ENCODE measurements at regions not wholly inside any gene's neighbourhood (a gene's known extent, or its start where the extent isn't known, plus 50 kb on each side); places are given as distances from the start of the nearest gene placed in this dataset.

DNA sequence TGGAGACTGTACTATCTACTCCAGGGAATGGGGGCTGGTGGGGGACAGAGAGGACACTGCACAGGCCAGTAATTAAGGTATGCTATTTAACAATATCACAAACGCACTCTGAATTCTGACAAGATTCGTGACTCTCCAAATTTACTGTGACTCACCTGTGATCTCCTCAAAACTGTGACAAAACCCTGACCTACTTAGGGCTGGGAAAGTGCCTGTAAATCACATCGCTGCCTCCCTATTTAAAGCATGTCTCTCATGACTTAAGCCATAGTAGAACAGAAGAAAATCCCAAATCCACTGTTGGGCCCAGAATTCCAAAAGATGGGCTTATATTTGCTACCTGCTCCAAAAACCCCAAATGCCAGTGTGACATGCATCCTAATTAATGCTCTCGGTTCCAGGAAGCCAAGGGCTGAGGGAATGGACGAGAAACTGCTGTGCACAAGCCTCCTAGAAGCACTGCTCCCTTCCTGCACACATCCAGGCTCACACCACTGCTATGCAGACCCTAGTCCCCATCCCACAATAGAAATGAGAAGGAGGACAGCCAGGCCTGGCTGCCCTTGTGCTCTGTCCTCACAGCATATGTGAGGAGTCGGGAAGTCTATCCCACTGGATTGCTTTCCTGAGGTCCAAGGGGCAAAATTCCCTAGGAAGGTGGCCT lies 187.7 kb upstream of the CHRNA7 start:
- H3K9ac ChIP-seq (ENCODE audit: low read depth, low read length), result no peak overlapping the region
- H3K36me3 ChIP-seq (ENCODE audit: insufficient read depth, low read length), result no peaks in the 10 kb centered on the region
- H3K4me3 ChIP-seq (ENCODE audit: low read length), result no peak overlapping the region
- H3K4me1 ChIP-seq (ENCODE audit: control insufficient read depth, insufficient read depth, low read length), result no peaks in the 10 kb centered on the region
- no peaks in the 10 kb centered on the region for H3K9me3 ChIP-seq (replicated peaks; ENCODE audit: low read length)
- no peak overlapping the region for H3K4me2 ChIP-seq (ENCODE audit: low read length)
- H3K27me3 ChIP-seq (ENCODE audit: control insufficient read depth, insufficient read depth, low read length), result no peaks in the 10 kb centered on the region

DNA sequence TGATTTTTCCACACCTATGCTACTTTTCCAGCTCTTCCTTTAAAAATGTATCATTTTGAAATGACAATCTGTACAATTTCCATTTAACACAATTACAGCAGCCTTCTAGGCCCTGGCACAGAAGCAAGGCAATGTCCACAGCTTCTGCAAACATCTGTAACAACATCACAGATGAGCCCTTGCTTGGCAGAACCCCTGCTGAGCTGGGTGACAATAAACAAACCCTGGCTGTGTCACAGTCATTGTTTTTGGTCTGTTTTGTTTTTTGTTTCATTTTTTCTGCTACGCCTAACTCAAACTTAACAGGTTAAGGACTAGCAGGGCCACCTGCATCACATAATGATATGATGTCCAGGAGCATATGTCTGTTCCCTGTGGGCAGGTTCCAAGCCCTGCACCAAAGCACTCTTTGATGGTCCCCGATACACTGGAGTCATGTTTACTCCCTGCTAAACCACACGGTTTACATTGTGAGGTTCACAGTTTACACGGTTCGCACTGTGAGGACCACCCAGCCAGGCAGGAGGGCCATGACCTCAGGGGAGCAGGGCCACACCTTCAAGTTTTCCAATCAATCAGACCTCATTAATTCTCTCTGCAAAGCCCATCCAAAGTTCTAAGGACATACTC lies 186.8 kb upstream of the CHRNA7 start:
- Histone ChIP-seq H3K4me1 (ENCODE audit: control insufficient read depth, insufficient read depth, low read length) (no peaks in the 10 kb centered on the region), H3K36me3 (ENCODE audit: insufficient read depth, low read length) (no peaks in the 10 kb centered on the region), H3K4me3 (ENCODE audit: low read length) (no peak overlapping the region), H3K9me3 (replicated peaks; ENCODE audit: low read length) (no peaks in the 10 kb centered on the region), H3K9ac (ENCODE audit: low read depth, low read length) (no peak overlapping the region), H3K27me3 (ENCODE audit: control insufficient read depth, insufficient read depth, low read length) (no peaks in the 10 kb centered on the region), H3K4me2 (ENCODE audit: low read length) (no peak overlapping the region)

DNA sequence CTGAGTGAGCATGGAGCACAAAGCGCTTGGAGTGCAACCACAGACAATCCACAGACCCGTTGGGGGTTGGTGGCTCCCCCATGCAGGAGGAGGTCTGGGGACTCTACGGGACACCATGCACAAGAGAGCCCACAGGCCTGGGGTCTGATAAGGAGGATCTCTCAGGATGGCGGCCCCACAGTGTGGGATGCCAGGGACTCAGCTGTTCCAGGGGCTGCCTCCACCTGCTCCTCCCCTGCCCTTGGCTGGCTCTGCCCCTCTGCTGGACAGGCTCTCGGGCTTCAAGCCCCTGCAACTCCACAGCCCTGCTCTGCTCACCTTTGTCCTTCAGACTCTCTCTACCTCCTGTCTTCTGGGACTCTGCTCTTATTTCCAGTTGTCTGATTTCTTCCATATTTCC lies 184.5 kb upstream of the CHRNA7 start:
- Histone ChIP-seq H3K9ac (ENCODE audit: low read depth, low read length) (no peak overlapping the region), H3K36me3 (ENCODE audit: insufficient read depth, low read length) (no peaks in the 10 kb centered on the region), H3K4me1 (ENCODE audit: control insufficient read depth, insufficient read depth, low read length) (no peaks in the 10 kb centered on the region), H3K4me2 (ENCODE audit: low read length) (no peak overlapping the region), H3K4me3 (ENCODE audit: low read length) (no peak overlapping the region), H3K27me3 (ENCODE audit: control insufficient read depth, insufficient read depth, low read length) (no peaks in the 10 kb centered on the region), H3K9me3 (replicated peaks; ENCODE audit: low read length) (no peaks in the 10 kb centered on the region)

DNA sequence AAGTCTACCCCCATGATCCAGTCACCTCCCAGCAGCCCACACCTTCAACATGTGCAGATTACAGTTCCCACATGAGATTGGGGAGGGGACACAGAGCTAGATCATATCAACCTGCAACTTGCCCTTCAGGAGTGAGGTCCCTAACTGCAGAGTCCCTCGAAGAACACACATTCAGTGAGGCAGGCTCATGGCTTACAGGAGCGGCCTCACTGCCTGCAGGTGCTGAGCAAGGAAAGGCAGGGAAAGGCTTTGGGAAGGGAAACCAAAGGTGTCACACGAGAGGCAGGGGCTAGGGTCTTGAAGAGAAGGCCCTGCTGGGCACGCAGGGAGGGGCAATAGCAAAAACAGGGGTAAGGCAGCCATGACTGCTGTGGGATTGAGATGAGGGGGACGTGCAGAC lies 182.4 kb upstream of the CHRNA7 start:
- H3K4me1 ChIP-seq (ENCODE audit: control insufficient read depth, insufficient read depth, low read length), result no peaks in the 10 kb centered on the region
- H3K9me3 ChIP-seq (replicated peaks; ENCODE audit: low read length), result no peaks in the 10 kb centered on the region
- H3K4me3 ChIP-seq (ENCODE audit: low read length), result no peak overlapping the region
- no peak overlapping the region for H3K4me2 ChIP-seq (ENCODE audit: low read length)
- no peaks in the 10 kb centered on the region for H3K27me3 ChIP-seq (ENCODE audit: control insufficient read depth, insufficient read depth, low read length)
- H3K9ac ChIP-seq (ENCODE audit: low read depth, low read length), result no peak overlapping the region
- H3K36me3 ChIP-seq (ENCODE audit: insufficient read depth, low read length), result no peaks in the 10 kb centered on the region

DNA sequence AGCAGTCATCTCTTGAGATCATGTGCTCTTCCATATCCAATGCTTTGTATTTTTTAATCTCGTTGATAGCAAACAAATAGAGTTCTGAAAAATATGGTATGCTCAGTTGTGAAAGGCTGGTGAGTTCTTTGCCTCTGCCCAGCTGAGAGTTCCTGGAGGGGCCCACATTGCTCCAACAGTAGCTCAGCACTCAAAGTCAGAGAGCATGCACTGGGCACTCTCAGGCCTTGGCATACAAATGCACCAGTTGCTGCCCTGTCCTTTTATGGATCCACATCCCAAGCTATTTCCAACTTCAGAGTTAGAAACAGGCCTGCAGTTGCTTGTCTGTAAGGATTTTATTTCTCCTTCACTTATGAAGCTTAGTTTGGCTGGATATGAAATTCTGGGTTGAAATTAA lies 181.7 kb upstream of the CHRNA7 start:
- Histone ChIP-seq H3K4me2 (ENCODE audit: low read length) (no peak overlapping the region), H3K9ac (ENCODE audit: low read depth, low read length) (no peak overlapping the region), H3K4me3 (ENCODE audit: low read length) (no peak overlapping the region), H3K27me3 (ENCODE audit: control insufficient read depth, insufficient read depth, low read length) (no peaks in the 10 kb centered on the region), H3K9me3 (replicated peaks; ENCODE audit: low read length) (no peaks in the 10 kb centered on the region), H3K4me1 (ENCODE audit: control insufficient read depth, insufficient read depth, low read length) (no peaks in the 10 kb centered on the region), H3K36me3 (ENCODE audit: insufficient read depth, low read length) (no peaks in the 10 kb centered on the region)

DNA sequence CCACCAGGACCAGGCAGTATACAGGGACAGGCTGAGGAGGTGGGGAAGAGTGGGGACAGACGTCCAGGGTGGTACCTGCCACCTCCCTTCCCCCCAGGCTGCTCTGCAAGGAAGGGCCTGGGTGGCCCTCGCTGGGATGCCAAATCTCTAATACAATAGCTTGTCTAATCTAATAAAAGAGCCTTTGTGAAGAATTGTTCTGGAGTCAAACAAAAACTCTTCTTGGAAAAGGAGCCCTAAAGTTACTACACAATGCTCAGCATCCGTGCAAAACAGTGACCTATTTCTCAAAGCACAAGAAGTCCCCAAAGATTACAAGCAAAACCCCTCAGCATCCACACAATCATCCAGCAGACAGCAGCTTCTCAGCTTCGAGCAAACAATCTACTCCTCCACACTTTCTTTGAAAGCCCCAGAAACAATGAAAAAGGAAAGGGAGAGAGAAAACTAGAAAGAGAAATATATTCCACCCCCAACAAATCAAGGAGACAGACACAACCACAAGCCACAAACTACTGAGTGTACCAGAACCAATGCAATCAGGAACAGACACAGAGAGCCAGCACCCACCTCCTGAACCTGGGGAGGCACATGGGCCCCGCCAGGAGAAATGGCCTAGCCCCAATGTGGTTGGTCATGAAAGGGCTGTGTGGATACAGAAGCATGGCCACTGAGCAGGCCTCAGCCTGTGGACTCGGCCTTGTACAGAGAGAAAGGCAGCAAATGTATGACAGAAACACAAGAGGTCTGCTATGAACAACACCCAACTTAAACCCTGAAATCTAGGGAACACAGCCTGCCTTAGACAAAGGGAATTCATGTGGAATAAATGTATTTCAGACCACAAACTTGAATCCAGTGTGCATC lies 177.1 kb upstream of the CHRNA7 start:
- Histone ChIP-seq H3K27me3 (ENCODE audit: control insufficient read depth, insufficient read depth, low read length) (no peaks in the 10 kb centered on the region), H3K36me3 (ENCODE audit: insufficient read depth, low read length) (no peaks in the 10 kb centered on the region), H3K4me2 (ENCODE audit: low read length) (no peak overlapping the region), H3K4me3 (ENCODE audit: low read length) (no peak overlapping the region), H3K4me1 (ENCODE audit: control insufficient read depth, insufficient read depth, low read length) (no peaks in the 10 kb centered on the region), H3K9me3 (replicated peaks; ENCODE audit: low read length) (no peaks in the 10 kb centered on the region), H3K9ac (ENCODE audit: low read depth, low read length) (no peak overlapping the region)

DNA sequence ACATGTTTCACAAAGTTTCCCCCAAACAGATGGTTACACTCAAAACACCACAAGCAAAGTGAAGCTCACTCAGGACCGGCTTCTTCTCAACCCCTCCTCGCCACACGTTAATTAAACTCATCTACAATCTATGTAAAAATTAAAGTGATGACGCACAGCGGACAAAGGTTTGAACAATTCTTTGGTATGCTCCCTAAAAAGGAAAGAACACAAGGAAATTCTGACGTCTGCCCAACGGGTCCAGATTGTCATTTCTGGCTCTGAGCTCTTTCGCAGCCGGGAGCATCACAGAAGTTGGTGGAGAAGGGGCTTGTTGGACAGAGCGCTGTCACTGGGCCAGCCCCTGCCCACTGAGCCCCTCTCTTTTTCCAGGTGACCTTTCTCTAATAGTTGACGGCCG lies 173.7 kb upstream of the CHRNA7 start:
- no peaks in the 10 kb centered on the region for H3K36me3 ChIP-seq (ENCODE audit: insufficient read depth, low read length)
- H3K4me2 ChIP-seq (ENCODE audit: low read length), result no peak overlapping the region
- H3K27me3 ChIP-seq (ENCODE audit: control insufficient read depth, insufficient read depth, low read length), result no peaks in the 10 kb centered on the region
- no peaks in the 10 kb centered on the region for H3K9me3 ChIP-seq (replicated peaks; ENCODE audit: low read length)
- H3K9ac ChIP-seq (ENCODE audit: low read depth, low read length), result no peak overlapping the region
- no peaks in the 10 kb centered on the region for H3K4me1 ChIP-seq (ENCODE audit: control insufficient read depth, insufficient read depth, low read length)
- H3K4me3 ChIP-seq (ENCODE audit: low read length), result no peak overlapping the region

DNA sequence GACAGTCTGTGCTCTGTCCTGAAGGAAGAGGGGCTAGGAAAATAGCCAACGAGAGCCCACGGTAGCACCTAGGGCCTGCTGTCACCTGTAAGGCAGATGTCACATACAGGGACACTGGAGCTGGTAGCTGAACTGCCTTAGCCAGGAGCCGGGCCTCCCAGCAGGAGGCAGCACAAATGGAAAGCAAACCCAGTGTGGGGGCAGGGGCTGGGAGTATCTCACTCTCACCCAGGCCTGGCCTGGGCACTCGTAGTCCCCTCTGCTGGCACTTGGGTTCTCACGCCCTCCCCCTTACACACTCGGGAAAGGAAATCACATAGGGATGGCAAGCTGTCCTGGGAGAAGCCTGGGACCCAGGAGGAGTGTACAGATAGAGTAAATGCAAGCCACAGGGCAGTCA lies 173.1 kb upstream of the CHRNA7 start:
- H3K36me3 ChIP-seq (ENCODE audit: insufficient read depth, low read length), result no peaks in the 10 kb centered on the region
- no peaks in the 10 kb centered on the region for H3K9me3 ChIP-seq (replicated peaks; ENCODE audit: low read length)
- H3K4me2 ChIP-seq (ENCODE audit: low read length), result no peak overlapping the region
- H3K4me1 ChIP-seq (ENCODE audit: control insufficient read depth, insufficient read depth, low read length), result no peaks in the 10 kb centered on the region
- H3K27me3 ChIP-seq (ENCODE audit: control insufficient read depth, insufficient read depth, low read length), result no peaks in the 10 kb centered on the region
- H3K9ac ChIP-seq (ENCODE audit: low read depth, low read length), result no peak overlapping the region
- no peak overlapping the region for H3K4me3 ChIP-seq (ENCODE audit: low read length)

DNA sequence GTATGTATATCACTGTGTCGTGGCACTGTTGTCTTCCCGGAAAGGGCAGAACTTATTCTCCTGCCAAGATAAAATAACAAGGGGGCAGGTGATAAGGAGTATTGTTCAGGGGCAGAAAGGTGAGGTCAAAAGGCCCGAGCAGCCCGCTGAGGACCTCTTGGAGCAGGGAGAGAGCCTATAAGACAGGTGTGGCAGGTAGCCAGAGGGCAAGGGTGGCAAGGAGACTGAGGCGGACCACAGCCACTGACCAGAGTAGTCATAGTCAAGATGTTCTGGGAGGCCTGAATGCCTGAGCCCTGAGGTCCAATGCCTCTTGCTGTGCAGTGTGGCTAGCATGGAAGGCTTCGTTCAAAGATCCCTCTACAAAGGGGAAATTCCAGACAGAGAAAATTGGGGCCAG lies 172.3 kb upstream of the CHRNA7 start:
- H3K36me3 ChIP-seq (ENCODE audit: insufficient read depth, low read length), result no peaks in the 10 kb centered on the region
- H3K4me3 ChIP-seq (ENCODE audit: low read length), result no peak overlapping the region
- H3K9me3 ChIP-seq (replicated peaks; ENCODE audit: low read length), result no peaks in the 10 kb centered on the region
- H3K4me2 ChIP-seq (ENCODE audit: low read length), result no peak overlapping the region
- no peaks in the 10 kb centered on the region for H3K4me1 ChIP-seq (ENCODE audit: control insufficient read depth, insufficient read depth, low read length)
- H3K27me3 ChIP-seq (ENCODE audit: control insufficient read depth, insufficient read depth, low read length), result no peaks in the 10 kb centered on the region
- H3K9ac ChIP-seq (ENCODE audit: low read depth, low read length), result no peak overlapping the region

DNA sequence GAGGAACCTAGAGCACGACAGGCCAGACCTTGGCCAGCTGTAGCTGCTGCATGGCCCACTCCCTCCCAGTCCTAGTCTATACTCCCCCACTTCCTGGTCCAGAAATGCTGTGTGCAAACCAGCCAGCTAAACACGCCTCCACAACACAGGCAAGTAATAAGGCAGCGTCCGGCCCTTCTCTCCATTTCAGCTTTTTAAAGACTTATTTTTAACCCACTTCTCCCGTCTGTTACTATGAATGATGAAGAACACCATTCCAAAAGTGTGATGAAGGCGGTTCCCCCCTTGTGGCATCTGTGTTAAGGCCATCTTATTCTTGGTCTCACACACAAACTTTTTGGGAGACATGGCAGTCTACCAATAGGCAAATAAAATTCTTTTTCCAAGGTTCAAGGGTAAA lies 164.1 kb upstream of the CHRNA7 start:
- Histone ChIP-seq H3K27me3 (ENCODE audit: control insufficient read depth, insufficient read depth, low read length) (peaks cover 5% of the 10 kb centered on the region), H3K4me3 (ENCODE audit: low read length) (no peak overlapping the region), H3K36me3 (ENCODE audit: insufficient read depth, low read length) (no peaks in the 10 kb centered on the region), H3K4me2 (ENCODE audit: low read length) (no peak overlapping the region), H3K4me1 (ENCODE audit: control insufficient read depth, insufficient read depth, low read length) (peaks cover 4% of the 10 kb centered on the region), H3K9ac (ENCODE audit: low read depth, low read length) (no peak overlapping the region), H3K9me3 (replicated peaks; ENCODE audit: low read length) (no peaks in the 10 kb centered on the region)

DNA sequence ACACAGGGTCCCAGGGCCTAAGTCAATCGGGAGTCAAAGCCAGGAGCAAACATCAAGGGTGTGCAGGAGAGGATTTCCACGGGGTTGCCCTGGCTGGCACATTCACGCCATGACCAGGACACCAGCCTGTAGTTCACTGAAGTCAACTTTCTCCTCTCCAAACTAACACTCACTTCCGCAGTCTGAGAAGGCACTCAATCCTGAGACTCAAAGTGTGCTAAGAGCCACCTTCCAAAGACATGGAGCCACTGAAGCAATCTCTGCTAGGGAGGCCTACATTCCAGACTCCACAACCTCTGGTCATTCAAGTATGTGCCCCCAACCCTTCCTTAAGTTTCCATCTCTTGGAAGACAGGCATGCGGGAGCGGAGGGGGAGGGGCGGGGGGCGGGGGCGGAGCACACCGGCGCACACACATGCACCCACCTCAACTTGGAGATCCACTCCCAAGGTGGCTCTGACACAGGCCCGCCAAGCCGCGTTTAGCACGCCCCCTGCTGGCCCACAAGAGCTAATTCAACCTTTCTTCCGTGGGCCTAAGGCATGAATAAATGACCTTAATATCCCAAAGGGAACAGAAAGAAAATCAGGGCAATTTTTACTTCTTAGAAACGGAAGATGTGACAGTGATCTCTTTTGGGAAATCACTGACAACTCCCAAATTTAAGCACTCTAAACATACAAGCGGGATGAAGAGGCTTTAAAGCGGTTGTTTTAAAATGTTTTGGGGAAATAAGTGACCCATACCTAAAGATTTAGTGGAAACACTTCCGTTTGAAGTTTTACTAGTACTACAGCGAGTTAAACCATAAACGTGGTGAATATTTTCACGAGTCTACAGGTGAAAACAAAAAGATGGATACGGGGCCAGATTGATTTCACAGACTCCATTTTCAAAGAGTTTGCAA lies 162.5 kb upstream of the CHRNA7 start:
- no peaks in the 10 kb centered on the region for H3K9me3 ChIP-seq (replicated peaks; ENCODE audit: low read length)
- no peak overlapping the region for H3K9ac ChIP-seq (ENCODE audit: low read depth, low read length)
- peaks cover 4% of the 10 kb centered on the region for H3K4me1 ChIP-seq (ENCODE audit: control insufficient read depth, insufficient read depth, low read length)
- H3K36me3 ChIP-seq (ENCODE audit: insufficient read depth, low read length), result no peaks in the 10 kb centered on the region
- no peak overlapping the region for H3K4me3 ChIP-seq (ENCODE audit: low read length)
- H3K4me2 ChIP-seq (ENCODE audit: low read length), result no peak overlapping the region
- H3K27me3 ChIP-seq (ENCODE audit: control insufficient read depth, insufficient read depth, low read length), result peaks cover 5% of the 10 kb centered on the region

Data from skeletal muscle satellite cell (primary cell).